Prostate gland (tissue), 2 donors: ENCODE measurements at regions not wholly inside any gene's neighbourhood (a gene's known extent, or its start where the extent isn't known, plus 50 kb on each side); places are given as distances from the start of the nearest gene placed in this dataset.
A peak's percentile ranks its signal among the peaks of the same experiment; 100 is the strongest.

Experiments used
- DNase-seq: peaks from one replicate; pipeline ENCODE4 v3.0.0-alpha.2; 2019; ENCODE audit warnings: low spot score
- H3K27ac ChIP-seq, 2 donors: fragments of 200-600 bp; sonication (generic); 2 replicates each; pipeline ENCODE4 v1.5.1; 2017 to 2019
- H3K27me3 ChIP-seq: fragments of 200-600 bp; sonication (generic); replicated peaks from 2 replicates; pipeline ENCODE4 v1.5.1; 2019; ENCODE audit not compliant: insufficient read depth
- H3K36me3 ChIP-seq, 2 donors: fragments of 200-600 bp; sonication (generic); 1 replicate in 1 of 2; 2 replicates in 1 of 2; pipeline versions ENCODE4 v1.5.1 to v1.8.1; 2017 to 2019
- H3K4me1 ChIP-seq: fragments of 200-600 bp; sonication (generic); replicated peaks from 2 replicates; pipeline ENCODE4 v1.5.1; 2019
- H3K4me3 ChIP-seq, 2 donors: fragments of 200-600 bp; sonication (generic); 2 replicates each; pipeline ENCODE4 v1.5.1; 2017 to 2019
- H3K9me3 ChIP-seq: fragments of 200-600 bp; sonication (generic); 2 replicates; pipeline ENCODE4 v1.5.1; 2017
- CTCF ChIP-seq, 4 experiments: fragments of 200-600 bp in 2 of 4; fragments of 450-650 bp in 2 of 4; sonication (generic) in 2 of 4; IDR thresholded peaks; 1 replicate in 3 of 4; 2 replicates in 1 of 4; pipeline ENCODE4 v1.5.1; 2016 to 2019; ENCODE audit warnings: antibody characterized with exemption in 4 of 4, mild to moderate bottlenecking in 2 of 4, moderate library complexity in 2 of 4
- POLR2A ChIP-seq: fragments of 450-650 bp; IDR thresholded peaks from one replicate; pipeline ENCODE4 v1.6.1; 2016; ENCODE audit warnings: antibody characterized with exemption, mild to moderate bottlenecking
- POLR2AphosphoS5 ChIP-seq: sonication (generic); formaldehyde crosslinking; IDR thresholded peaks from one replicate; pipeline ENCODE4 v1.6.1; 2017; ENCODE audit warnings: antibody characterized with exemption
- WGBS: methylation state at CpG from one replicate; pipeline ENCODE4 v1.1.5; 2018; 5-methylcytosine and 5-hydroxymethylcytosine counted together
- intact Hi-C: fragments of 100-400 bp; cut with DNase I; formaldehyde crosslinking; loops from one replicate; pipeline ENCODE4 v1.14.2; 2022

- no peaks in the 10 kb centered on the region for H3K9me3 ChIP-seq
- H3K27ac ChIP-seq: no peak overlapping the region
- no peaks in the 10 kb centered on the region for H3K36me3 ChIP-seq
- DNase-seq: no peak
- intact Hi-C loops: no loop called here
- TF ChIP-seq POLR2AphosphoS5: no peak
- TF ChIP-seq POLR2A: no peak
- no peak for TF ChIP-seq CTCF (IDR thresholded peaks at IDR 0.05)
- H3K4me1 ChIP-seq: no peaks in the 10 kb centered on the region
- no peaks in the 10 kb centered on the region for H3K27me3 ChIP-seq
- no peak overlapping the region for H3K4me3 ChIP-seq
- 82% methylated on average over 5 of the region's 5 CpGs for WGBS
Measured at GRCh38 chr2:20107776-20108175, 56.3 kb upstream of the LAPTM4A start.

- H3K4me1 ChIP-seq: no peaks in the 10 kb centered on the region
- WGBS: 86% methylated on average over 11 of the region's 11 CpGs
- no peak overlapping the region for H3K27ac ChIP-seq
- no peak for DNase-seq
- H3K36me3 ChIP-seq: no peaks in the 10 kb centered on the region
- no peak overlapping the region for H3K4me3 ChIP-seq
- no peaks in the 10 kb centered on the region for H3K27me3 ChIP-seq
- intact Hi-C loops: no loop called here
- no peaks in the 10 kb centered on the region for H3K9me3 ChIP-seq
- TF ChIP-seq POLR2A (no peak), POLR2AphosphoS5 (no peak), CTCF (IDR thresholded peaks at IDR 0.05) (no peak)
Measured at GRCh38 chr2:20107352-20107751, 55.9 kb upstream of the LAPTM4A start.

- H3K36me3 ChIP-seq: no peaks in the 10 kb centered on the region
- 29% methylated on average over 34 of the region's 34 CpGs for WGBS
- intact Hi-C loops: no loop called here
- H3K4me3 ChIP-seq: no peak overlapping the region
- H3K4me1 ChIP-seq: no peaks in the 10 kb centered on the region
- peak; percentile 26 for DNase-seq
- H3K27me3 ChIP-seq: no peaks in the 10 kb centered on the region
- no peak overlapping the region for H3K27ac ChIP-seq
- no peaks in the 10 kb centered on the region for H3K9me3 ChIP-seq
- no peak for TF ChIP-seq POLR2AphosphoS5
- TF ChIP-seq CTCF (IDR thresholded peaks at IDR 0.05): peak in 2 of 4 experiments; percentile 35 to 67
- no peak for TF ChIP-seq POLR2A
Measured at GRCh38 chr2:20106746-20107145, 55.3 kb upstream of the LAPTM4A start.

- DNase-seq: no peak
- H3K36me3 ChIP-seq: no peaks in the 10 kb centered on the region
- no peak overlapping the region for H3K27ac ChIP-seq
- no peak overlapping the region for H3K4me3 ChIP-seq
- 59% methylated on average over 9 of the region's 9 CpGs for WGBS
- H3K9me3 ChIP-seq: no peaks in the 10 kb centered on the region
- TF ChIP-seq POLR2AphosphoS5 (no peak), CTCF (IDR thresholded peaks at IDR 0.05) (no peak), POLR2A (no peak)
- no peaks in the 10 kb centered on the region for H3K4me1 ChIP-seq
- intact Hi-C loops: no loop called here
- H3K27me3 ChIP-seq: no peaks in the 10 kb centered on the region
Measured at GRCh38 chr2:20104900-20105545, 53.6 kb upstream of the LAPTM4A start.

GRCh38 chr2:20103530-20103929, 52.1 kb upstream of the LAPTM4A start:
- intact Hi-C loops: no loop called here
- Histone ChIP-seq H3K27me3 (no peaks in the 10 kb centered on the region), H3K9me3 (no peaks in the 10 kb centered on the region), H3K27ac (no peak overlapping the region), H3K4me3 (no peak overlapping the region), H3K36me3 (no peaks in the 10 kb centered on the region), H3K4me1 (no peaks in the 10 kb centered on the region)
- 82% methylated on average over 2 of the region's 2 CpGs for WGBS
- peak in 1 of 4 experiments; percentile 34 for TF ChIP-seq CTCF (IDR thresholded peaks at IDR 0.05)
- TF ChIP-seq POLR2AphosphoS5: no peak
- no peak for DNase-seq
